Stimulated activated CD4-positive, alpha-beta T cell treated with anti-CD3 and anti-CD28 coated beads, Interleukin-12 subunit alpha, Interleukin-12 subunit beta, amount 100 ng/mL, for 4 hours (primary cell): ENCODE measurements at regions not wholly inside any gene's neighbourhood (a gene's known extent, or its start where the extent isn't known, plus 50 kb on each side); places are given as distances from the start of the nearest gene placed in this dataset.
"Not testable (repeated sequence)": the region's sequence is repeated elsewhere in the genome, so short reads cannot be mapped to it uniquely, and the experiment has no call there.

Experiments used
- DNase-seq: peaks from one replicate; pipeline ENCODE4 v3.0.0-alpha.2; 2020

DNA sequence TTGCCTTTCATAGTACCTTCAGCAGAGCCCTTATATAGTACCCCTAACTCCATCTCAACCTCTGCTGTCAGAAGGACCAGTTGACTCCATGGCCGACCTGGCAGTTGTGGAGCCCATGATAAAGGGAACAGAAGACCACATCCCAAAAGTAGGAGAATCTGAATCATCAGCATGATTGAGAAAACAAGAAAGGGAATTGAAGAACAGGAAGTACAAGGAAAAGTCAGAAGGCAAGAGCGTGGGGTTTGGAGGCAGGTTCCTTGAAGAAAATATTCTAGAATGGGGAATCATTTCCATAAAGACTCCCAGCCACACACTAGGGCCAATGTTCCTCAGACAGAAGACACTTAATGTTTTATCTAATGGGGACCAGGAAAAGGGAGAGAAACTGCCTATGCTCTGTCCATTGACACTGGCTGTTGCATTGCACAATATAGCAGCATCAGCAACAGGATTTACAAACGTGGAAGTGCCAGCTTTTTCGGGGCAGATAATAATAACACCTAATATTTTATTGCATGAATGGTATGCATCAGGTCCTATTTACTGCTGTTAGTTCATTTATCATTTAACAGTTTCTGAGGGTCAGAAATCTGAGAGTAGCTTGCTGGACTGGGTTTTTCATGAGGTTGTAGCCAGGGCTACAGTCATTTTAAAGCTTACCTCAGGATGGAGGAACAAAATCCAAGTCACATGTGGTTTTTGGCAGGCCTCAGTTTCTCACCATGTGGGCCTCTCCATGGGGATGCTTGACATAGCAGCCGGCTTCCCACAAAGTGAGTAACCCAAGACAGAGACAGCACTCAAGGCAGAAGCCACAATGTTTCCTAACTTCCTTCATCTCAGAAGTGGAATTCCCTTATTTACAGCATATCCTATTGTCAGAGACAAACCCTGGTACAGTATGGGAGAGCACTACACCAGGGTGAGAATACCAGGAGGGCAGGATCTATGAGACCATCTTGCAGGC is 483.4 kb downstream of the PLPP3 start:
- no peak for DNase-seq

- DNase-seq = no peak
Observed at GRCh38 chr1:56094168-56094567, 485.2 kb downstream of the PLPP3 start.

DNA sequence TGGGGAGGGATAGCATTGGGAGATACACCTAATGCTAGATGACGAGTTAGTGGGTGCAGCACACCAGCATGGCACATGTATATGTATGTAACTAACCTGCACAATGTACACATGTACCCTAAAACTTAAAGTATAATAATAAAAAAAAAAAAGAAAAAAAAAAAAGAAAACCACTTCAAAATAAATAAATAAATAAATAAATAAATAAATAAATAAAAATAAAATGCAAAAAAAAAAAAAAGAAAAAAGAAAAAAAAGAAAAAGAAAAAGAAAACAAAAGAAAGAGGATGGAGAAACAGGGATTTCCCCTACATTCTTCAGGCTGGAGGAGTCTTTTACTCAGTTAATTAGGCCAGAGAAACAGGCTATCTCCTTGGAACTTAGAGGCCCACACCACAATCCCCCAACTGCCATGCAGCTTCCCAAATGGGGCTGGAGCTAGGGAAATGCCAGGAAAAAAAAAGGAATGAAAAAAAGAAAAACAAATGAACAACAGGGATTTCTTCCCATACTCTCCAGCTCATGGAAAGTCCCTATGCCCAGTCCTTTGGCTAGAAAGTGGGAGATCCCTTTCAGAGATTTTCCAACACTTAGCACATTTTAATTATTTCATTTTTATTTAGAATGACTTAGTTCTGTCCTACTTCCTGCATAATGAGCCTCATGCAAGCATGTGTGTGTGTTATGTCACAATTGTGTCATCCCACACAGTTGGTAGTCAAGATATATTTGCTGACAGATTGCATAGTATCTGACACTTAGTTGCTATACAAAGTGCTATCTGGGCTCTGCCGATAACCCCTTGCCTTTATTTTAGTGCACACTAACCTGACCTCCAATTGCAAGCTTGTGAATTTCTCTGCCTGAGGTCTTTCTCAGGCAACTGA is 486.4 kb downstream of the PLPP3 start:
- no peak for DNase-seq

- DNase-seq = not testable (repeated sequence)
Observed at GRCh38 chr1:56089826-56090225, 489.5 kb downstream of the PLPP3 start.

DNA sequence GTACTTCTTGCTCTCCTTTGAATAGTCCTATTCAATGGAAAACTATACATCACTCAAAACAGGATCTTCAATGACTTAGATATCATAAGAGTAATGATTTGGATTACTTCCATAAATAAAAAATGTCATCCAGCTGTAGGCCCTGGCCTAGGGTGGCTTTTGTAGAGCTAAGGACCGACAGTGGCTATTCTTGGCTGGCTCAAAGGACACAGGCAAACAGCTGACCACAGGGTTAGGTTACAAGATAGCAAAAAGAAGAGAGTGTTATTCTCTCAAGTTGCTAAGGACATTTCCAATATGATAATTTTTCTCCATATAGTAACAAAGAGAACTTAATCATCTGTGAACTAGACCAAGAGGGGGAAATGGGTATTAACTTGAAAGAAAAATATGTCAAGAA is 495.1 kb downstream of the PLPP3 start:
- DNase-seq = no peak

DNA sequence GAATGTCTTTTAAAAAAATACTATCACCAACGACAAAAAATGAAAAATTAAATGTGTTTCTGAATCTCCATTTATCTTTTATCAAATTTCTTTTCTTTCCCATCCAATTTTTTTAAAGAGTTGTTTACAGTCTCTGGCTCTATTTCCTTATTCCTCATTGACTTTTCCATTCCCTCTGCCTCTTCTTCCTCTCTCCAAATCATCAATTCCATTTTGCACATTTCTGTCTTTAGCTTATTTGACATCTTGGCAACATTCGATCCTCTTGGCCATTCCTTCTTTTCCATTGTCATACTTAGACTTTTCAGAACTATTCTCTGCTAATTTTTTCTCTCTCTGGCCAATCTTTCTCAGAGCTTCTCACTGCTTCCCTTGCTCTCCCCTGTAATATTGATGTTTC is 497.6 kb downstream of the PLPP3 start:
- DNase-seq = no peak

DNA sequence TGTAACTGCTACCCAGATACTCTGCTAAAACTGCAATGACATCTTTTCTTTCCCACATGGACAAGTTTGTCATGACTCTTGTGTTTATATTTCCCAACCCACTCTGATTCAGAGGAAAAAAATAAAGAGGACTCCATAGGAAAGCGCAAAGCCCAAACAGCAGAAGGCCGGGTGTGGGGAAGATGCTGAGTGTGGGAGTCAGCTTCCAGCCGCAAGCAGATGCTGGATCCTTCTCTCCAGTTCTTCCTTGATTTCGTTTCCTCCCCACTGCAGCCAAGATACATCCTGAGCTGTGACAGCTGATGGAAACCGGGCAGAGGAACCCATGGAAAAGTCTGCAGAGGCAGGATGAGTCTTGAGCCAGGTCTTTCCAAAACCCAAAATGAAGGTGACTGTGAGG is 498.2 kb downstream of the PLPP3 start:
- DNase-seq = no peak

- no peak for DNase-seq
Observed at GRCh38 chr1:56080123-56080522, 499.2 kb downstream of the PLPP3 start.

- DNase-seq = no peak
Observed at GRCh38 chr1:56079391-56079790, 500.0 kb downstream of the PLPP3 start.

GRCh38 chr1:56077206-56077605 is 502.2 kb downstream of the PLPP3 start:
- DNase-seq = no peak

DNA sequence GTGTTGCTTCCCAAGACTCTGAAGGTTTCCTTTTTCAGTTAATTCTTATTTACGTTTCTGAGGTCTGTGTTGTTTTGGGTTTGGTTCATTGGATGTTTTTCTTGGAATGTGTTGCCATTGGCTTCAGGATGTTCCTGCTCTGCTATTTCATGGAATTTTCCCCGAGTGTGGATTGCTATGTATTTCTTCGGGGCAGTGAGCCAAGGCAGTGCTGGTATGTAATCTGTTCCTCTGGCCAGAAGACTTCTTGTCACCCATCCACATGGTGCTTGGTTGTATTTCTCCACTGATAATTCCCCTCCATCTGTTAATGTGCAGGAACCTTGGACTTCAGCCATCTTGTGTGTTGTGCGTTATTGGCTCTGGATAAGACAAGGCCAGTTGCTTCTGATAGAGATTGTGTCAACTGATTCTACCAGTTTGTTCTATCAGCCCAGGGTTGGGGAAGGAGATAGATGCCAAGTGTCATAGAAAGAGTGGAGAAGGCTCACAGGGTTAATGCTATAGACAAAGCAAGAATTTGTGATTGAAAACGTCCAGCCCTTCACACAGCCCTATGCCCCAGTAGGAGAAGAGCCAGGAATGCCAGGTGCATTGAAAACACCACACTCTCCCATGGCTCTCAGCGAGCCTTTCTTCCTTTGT is 505.2 kb downstream of the PLPP3 start:
- no peak for DNase-seq

GRCh38 chr1:56073614-56074006 is 505.8 kb downstream of the PLPP3 start:
- no peak for DNase-seq

- no peak for DNase-seq
Observed at GRCh38 chr1:56073206-56073605, 506.2 kb downstream of the PLPP3 start.

DNA sequence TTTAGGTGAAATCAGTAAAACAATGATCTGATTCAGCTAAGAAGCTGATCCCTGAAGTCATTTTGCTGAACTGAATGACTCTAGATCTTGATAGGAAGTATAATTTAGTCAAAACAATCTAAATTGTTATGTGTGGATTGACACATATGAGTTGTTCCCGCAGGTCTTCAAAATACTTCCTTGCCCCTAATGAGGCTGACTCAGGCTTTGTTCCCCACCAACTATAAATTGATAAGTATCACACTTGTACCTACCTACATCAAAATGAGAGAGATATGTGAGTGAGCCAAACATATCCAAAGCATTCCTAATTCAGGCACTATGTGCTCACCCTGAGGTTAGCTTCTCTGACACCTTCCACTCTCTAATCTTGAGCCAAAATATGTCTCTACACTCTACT is 507.1 kb downstream of the PLPP3 start:
- no peak for DNase-seq

- DNase-seq = no peak
Observed at GRCh38 chr1:56071351-56071750, 508.0 kb downstream of the PLPP3 start.

DNA sequence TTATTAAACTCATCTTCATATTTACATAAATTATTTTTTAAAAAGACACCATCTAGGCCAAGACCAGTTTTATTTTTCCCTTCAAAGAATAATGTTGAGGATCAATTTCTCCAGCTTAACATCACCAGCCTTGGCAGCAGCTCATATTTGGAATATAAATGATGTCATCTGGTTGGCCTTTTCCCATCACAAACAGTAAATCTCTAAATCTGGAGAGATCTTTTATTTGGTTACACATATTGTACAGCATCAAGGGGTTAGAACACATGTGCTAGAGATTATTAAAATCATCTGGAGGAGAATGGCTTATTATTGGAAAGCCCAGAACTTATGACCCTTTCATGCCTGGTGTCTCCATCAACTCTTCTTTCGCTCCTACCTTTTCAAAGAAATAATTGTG is 508.8 kb downstream of the PLPP3 start:
- DNase-seq = no peak

GRCh38 chr1:56069824-56070223 is 509.5 kb downstream of the PLPP3 start:
- DNase-seq = no peak

DNA sequence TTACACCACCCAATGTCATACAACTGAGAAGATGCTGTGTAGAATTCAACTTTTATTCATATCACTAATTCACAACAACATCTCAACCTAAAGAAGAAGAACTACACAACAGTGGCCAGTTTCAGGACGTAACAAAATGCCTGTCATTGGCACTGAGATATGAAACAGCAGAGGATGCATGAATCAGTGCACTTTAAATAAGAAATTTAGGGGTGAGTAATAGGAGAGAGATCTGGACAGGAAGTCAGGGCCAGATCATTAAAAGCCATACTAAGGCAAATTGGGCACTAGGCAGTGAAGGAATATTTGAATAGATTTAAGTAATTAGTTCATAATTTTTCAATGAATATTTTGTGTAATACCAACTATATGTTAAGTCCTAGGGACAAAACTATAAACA is 510.5 kb downstream of the PLPP3 start:
- no peak for DNase-seq

DNA sequence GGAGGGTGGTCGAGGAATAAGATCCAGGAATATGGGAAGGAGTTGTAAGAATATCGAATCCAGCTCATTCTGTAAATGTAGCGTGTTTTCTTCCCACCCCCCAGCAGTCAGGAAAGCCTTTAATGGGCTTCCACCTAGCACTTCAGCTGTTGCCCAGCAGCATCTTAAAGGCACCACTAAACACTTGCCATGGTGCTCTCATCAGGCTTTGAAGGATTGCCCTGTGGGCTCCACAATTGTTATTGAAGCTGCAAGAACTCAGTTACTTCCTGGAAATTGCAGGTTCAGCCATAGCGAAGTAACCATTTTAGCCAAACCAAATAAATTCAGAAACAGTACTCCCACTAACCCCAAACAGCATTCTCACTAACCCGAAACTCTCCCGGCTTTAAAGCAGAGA is 511.2 kb downstream of the PLPP3 start:
- no peak for DNase-seq

- no peak for DNase-seq
Observed at GRCh38 chr1:56065729-56066128, 513.6 kb downstream of the PLPP3 start.

DNA sequence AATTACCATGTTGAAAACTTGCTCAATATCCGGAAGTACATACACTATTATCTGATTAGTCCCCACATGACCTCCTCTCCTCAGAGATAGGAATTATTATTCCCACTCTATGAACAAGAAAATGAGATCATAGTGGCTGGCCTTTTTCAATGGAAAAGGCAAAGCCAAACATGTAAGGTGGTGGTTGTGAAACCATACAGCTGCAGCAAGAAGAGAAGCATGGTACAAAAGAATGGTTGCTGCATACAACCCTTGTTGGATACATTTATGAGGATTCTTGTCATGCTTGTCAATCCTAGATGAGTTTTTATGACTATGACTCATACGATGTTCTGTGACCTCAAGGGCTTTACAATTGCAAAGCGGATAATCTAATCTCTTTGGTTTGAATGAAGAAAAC is 514.7 kb downstream of the PLPP3 start:
- no peak for DNase-seq

DNA sequence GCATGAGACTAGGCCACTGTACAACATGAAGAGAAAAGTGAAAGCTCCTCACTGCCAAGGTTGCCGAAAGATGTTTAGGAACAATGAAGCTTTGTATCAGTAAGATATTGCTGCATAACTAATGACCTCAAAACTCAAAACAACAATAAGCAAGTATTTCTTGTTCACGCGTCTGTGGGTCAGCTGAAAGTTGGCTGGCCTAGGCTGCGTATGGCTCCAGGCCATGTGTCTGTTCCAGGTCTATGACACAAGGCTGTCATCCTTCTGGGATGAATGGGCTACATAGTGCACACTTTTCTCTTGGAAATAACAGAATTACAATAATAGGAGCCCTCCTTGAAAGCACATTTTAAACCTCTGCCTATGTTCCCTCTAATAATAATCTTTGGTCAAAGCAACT is 515.9 kb downstream of the PLPP3 start:
- DNase-seq = no peak

DNA sequence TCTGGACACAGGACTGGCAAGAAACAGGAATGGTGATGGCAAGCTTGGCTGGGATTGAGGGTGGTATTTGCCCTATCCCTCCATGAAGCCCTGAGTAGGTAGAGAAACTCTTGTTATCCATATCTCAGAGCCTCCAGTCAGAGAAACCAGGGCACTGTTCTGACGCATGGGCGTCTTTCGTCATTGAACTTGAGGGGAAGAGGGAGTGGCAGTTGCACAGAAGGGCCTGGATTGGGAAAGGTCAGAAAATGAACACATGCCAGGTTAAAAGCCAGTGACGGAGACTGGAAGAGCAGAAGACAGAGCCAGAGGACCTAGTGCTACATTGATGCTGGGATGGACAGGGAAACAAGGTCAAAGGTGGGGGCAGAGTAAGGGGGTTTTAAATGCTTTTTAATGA is 516.7 kb downstream of the PLPP3 start:
- no peak for DNase-seq
